GM18907 (cell line): ENCODE measurements at regions not wholly inside any gene's neighbourhood (a gene's known extent, or its start where the extent isn't known, plus 50 kb on each side); places are given as distances from the start of the nearest gene placed in this dataset.

ENCODE experiments used
- ATAC-seq: cut with Tn5 transposase; IDR thresholded peaks from one replicate; pipeline ENCODE4 v1.9.1; 2021; ENCODE audit warnings: mild to moderate bottlenecking, moderate library complexity; ENCODE audit not compliant: unreplicated experiment

DNA sequence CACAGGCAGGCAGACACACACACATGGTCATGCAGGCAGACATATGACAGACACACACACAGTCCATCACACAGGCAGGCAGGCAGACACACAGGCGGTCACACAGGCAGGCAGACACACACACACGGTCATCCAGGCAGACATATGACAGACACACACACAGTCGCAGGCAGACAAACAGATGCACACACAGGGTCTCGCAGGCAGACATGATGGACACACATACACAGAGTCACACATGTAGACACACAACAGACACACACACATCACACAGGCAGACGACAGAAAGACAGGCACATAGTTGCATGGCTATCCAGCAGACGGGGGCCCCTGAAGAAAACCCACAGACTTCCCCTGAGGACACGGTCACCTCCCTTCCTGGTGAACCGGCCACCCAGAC is 135.4 kb downstream of the NCOR2 start:
- no peak for ATAC-seq

- ATAC-seq: no peak
These were observed 135.6 kb downstream of the RFLNA start for GRCh38 chr12:124430491-124430890.

DNA sequence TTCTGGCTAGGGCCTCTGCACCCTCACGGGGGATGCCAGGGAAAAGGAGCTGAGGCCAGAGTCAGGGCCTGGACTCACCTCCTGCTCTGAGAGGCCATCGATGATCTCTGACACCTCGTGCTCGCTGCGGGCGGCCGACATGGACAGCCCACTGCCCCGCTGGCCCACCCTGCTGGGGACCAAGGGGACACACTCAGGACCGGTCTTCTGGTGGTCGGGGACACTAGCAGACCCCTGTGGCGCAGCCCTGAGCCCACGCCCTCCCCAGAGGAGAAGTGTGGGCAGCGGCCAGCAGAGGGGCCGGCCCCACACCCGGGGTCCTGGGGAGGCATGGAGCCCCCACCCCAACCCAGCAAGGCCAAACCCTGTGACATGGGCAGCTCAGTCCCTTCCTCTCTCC is 134.6 kb downstream of the RFLNA start:
- no peak for ATAC-seq

- ATAC-seq: no peak
These were observed 133.9 kb downstream of the RFLNA start for GRCh38 chr12:124428792-124429281.

DNA sequence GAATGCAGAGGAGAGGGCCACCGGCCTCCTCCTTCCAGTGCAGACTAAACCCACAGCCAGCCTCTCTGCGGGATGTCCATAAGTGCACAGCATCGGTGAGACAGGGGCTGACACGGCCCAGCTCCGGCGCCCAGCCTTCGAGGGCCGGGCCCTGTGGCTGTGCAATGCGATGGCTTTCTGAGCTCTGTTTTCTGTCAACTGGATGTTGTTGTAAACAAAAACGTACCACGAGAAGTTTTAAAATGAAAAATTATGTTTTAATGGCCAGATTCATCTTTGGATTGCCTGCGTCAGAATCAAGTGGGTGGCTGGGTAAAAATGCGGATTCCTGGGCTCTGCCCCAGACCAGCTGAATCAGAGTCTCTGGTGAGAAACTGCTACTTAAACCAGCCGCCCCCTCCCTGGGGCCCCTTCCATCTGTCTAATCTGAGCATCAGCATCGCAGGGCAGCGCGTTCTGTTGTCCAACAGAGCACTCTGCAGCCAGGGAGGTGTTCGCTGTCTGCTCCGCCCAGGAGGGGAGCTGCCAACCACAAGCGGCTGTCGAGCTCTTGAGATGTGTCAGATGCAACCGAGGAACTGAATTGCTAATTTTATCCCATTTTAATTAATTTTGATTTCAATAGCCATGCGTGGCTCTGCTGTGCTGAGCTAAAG is 133.4 kb downstream of the RFLNA start:
- no peak for ATAC-seq

GRCh38 chr12:124426594-124427555 is 132.0 kb downstream of the RFLNA start:
- no peak for ATAC-seq

DNA sequence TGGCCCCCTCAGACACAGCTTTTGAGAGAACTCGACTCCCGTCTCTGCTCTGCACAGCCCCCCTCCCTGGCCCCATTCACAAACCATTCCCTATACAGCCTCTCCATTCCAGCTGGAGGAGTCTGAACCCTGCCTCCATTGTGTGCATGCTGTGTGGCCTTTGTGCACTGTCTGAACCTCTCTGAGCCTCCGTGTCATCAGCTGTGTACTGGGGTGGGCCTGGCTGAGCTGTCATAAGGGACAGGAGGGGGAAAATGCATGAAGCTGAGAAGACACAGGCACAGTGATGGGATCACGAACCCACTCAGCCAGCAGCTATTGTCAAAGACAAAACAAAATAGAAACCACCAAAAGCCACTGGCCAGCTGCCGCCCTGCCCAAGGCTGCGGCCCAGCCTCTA is 130.8 kb downstream of the RFLNA start:
- no peak for ATAC-seq

DNA sequence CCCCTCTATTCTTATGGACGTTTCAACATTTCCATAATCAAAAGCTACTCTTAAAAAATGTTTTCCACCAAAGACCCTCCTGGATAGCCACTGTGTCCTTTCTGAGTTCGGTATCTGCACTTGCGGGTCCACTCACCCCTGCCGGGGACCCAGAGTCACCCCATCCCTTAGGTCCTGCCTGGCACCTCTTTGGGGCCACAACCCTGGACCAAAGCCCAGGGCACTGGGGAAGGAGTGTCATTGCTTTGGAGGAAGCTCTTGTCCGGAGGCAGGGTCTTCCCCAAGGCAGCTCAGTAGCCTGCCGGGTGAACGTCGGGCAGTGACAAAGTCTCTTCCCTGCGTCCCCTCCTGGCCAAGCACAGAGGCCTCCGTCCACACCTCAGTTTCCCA is 129.6 kb downstream of the RFLNA start:
- no peak for ATAC-seq

DNA sequence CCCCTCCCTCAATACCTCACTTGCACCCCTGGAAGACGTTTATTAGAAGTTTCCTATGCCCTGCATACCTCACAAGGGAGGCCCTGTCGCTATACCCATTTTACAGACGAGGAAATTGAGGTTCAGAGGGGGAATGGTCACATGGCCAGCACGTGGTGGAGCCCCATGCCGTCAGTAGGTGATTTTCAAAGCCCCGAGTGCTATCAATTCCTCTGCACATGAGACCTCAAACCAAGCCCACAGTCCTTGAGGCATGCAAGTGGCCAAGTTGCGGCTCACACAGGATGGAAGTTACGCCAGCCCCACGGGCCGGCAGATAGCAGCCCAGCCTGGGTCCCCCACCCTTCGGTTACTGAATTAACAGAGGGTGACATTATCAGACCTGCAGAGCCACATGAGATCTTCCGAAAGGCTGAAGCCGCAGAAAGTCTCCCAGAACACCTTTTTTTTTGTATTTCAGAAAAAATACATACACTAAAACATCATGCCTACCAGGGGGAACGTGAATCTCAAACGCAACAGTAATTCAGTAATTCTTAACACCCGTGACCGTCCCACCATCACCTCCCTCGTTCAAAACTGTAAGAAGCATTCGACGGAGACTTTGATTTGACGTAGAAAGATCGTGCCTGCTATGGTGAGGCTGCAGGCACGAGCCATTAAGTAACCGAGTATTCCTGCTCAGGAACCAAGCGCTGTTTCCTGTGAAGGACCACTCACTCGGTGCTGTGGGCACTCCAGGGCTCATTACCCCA is 129.0 kb downstream of the RFLNA start:
- no peak for ATAC-seq

DNA sequence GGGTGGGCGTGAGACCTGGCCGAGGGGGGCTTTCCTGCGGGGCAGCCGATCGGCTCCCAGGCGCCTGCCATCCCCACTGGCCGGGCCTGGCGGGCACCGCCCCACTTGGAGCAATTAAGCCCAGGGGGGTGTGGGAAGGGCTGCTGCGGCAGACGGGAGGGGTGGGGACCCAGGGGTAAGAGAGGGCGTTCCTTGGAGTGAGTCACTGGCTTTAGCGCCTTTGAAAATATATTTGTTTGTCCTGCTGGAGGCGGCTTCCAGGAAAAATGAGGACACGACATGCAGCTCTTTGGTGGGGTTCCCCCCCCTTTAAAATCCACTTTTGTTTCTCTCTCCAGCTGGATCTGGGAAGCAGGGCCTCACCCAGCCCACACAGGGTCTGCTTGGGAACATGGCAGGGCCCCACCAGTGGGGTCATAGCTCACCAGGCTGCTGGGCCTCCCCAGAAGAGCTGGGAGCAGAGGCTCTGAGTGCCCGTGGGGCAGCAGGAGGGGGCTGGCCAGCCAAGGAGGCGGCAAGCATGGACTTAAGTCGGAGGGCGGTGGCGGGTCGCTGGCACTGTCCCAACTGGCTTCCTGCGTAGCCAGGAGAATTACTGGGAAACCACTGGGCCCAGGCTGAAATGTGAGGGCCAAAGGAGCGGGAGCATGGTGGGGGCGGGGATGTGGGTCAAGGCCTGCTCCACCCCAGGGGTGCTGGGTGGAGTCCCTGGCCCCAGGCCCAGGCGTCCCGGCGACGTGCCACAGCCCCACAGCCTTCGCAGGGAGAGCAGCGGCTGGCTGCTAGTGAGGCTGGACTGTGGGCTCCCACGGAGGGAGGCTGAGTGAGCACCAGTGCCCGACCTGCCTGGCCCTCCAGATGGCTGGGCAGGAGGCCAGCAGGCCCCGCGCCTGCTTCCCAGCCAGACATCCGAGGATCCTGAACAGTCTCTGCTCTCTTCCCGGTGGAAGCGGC is 128.0 kb downstream of the RFLNA start:
- ATAC-seq: no peak

- no peak for ATAC-seq
These were observed 127.3 kb downstream of the RFLNA start for GRCh38 chr12:124422142-124422569.

GRCh38 chr12:124420996-124421674 is 126.2 kb downstream of the RFLNA start:
- ATAC-seq: no peak

DNA sequence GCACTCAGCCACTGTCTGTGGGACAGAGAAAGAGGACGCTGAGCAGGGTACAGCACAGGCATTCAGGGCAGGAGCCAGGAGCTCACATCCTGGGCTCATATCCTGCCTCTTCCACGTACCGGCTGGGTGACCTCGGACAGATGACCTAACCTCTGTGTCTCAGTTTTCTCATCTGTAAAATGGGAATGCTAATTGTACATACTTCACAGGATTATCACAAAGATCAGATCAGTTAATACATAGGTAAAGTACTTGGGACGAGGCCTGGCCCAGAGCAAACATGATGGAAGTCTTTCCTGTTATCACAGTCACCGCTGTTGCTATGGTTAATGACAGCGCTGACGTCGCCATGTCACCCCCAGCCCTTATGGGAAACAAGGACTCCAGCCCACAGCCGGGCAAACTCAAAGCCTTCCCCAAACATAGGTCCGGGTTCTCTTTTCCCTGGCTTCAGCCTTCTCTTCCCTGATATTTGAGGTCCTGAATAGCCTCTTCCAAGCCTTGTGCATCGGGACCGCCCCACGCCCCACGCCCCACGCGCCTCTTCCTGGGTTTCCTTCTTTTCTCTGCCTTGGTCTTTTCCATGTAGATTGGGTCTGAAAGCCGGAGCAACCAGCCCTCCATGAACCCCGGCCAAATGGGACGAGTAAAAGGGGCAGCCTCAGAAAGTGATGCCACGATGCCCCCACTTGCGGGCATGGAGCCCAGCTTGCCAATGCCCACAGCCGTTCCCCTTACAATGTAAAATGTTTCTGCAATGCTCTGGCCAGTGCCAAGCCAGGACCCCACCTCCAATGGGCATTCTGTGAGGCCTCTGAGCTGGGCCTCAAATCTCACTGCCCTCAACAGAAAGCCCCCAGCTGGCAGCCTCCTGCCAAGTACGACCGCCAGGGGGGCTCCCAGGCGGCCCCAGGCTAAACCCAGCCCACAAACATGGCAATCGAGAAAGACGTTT is 125.4 kb downstream of the RFLNA start:
- no peak for ATAC-seq

DNA sequence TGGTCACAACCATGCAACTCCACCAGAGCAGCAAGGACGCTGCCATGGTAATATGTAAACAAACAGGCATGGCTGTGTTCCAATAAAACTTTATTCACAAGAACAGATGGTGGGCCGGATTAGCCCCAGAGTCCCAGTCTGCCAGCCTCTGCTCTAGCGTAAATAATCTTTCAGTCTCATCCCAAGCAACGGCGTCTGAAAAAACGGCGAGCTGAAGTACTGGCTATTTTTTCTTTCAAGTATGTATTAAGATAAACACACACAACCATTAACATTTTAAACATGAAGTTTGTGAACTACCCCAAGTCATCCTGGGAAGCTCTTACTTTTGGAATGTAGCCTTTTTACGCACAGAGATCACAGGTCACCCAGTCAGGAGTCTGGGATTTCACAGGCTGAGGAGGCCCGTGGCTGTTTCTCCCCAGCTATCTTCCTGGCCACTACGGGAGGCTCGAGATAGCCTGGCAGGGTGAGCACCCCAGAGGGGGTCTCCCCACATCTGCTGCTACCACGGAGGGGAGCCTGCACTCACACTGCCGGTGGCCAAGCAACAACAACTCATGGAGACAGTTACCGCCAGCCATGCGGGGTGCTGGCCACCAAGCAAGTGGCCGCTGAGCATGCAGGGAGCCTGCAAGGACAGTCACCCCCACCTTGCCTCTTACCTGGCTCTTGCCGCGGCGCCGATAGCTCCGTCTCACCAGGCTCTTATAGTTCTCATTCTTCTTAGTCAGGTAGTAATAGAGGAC is 124.6 kb downstream of the RFLNA start:
- no peak for ATAC-seq

DNA sequence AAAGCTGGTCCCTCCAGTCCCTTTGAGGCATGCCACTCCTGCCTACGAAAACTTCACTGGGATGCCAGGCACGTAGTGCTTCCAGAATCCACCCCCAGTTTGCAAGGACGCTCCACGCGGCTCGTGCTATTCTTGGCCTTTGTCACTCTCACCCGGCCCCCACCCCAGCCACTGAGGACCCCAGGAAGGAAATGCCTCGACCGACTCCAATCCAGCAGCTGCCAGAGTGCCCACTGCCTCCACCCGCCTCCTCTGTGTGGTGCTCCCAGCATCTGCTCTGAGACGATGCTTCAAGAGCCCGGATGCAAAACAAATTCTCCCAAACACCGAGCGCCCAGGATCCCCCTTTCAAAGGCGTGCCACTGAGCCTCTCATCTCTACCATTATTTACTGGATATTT is 123.9 kb downstream of the RFLNA start:
- no peak for ATAC-seq

- no peak for ATAC-seq
These were observed 123.3 kb downstream of the RFLNA start for GRCh38 chr12:124418156-124418555.

DNA sequence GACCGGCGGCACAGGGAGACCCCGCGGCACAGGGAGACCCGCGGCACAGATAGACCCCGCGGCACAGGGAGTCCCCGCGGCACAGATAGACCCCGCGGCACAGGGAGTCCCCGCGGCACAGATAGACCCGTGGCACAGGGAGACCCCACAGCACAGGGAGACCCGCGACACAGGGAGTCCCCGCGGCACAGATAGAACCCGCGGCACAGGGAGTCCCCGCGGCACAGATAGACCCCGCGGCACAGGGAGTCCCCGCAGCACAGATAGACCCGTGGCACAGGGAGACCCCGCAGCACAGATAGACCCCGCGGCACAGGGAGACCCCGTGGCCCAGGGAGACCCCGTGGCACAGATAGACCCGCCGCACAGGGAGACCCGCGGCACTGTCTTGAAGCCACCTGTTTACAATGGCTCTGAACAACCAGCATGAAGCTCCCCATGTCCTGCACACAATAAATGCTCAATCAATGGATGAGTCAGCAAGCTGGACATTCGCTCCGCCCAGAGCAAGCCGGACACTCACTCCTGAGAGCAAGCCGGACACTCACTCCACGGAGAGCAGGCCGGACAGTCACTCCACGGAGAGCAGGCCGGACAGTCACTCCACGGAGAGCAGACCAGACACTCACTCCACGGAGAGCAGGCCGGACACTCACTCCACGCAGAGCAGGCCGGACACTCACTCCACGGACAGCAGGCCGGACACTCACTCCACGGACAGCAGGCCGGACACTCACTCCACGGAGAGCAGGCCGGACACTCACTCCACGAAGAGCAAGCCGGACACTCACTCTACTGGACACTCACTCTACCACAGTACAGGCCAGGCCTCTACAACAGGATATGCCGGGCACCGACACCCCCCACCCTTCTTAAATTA is 121.9 kb downstream of the RFLNA start:
- no peak for ATAC-seq
